Natural killer cell treated with Interleukin-12 subunit alpha and Interleukin-12 subunit beta and Interleukin-15 and Interleukin-18, amount 100 ng/mL, for 72 hours (primary cell): ENCODE measurements at regions not wholly inside any gene's neighbourhood (a gene's known extent, or its start where the extent isn't known, plus 50 kb on each side); places are given as distances from the start of the nearest gene placed in this dataset.
A peak's percentile ranks its signal among the peaks of the same experiment; 100 is the strongest.

Experiments
- ATAC-seq, 2 donors: fragments of 150-1000 bp; cut with Tn5 transposase in 1 of 2; sonication (Bioruptor Pico), chemical (Tn5 transposase) in 1 of 2; 2 replicates each; pipeline ENCODE4 v1.10.0; 2021
- DNase-seq: peaks from one replicate; pipeline ENCODE4 v3.0.0; 2022; ENCODE audit warnings: low spot score
- H3K27ac Mint-ChIP-seq, 2 donors: 1 replicate in 1 of 2; 2 replicates in 1 of 2; pipeline ENCODE4 v1.8.0; 2022; ENCODE audit warnings: mixed read lengths in 2 of 2, mild to moderate bottlenecking in 1 of 2, moderate library complexity in 1 of 2
- H3K27me3 Mint-ChIP-seq, 2 donors: 1 replicate in 1 of 2; 2 replicates in 1 of 2; pipeline ENCODE4 v1.8.0; 2022; ENCODE audit warnings: mixed read lengths in 2 of 2
- H3K36me3 Mint-ChIP-seq: one replicate; pipeline ENCODE4 v1.8.0; 2022; ENCODE audit warnings: mixed read lengths
- H3K4me1 Mint-ChIP-seq, 2 donors: 1 replicate in 1 of 2; 2 replicates in 1 of 2; pipeline ENCODE4 v1.8.0; 2022; ENCODE audit warnings: low read depth in 2 of 2, mixed read lengths in 2 of 2, mild to moderate bottlenecking in 1 of 2
- H3K4me3 Mint-ChIP-seq: one replicate; pipeline ENCODE4 v1.8.0; 2022; ENCODE audit warnings: mixed read lengths
- H3K9me3 Mint-ChIP-seq: 2 replicates; pipeline ENCODE4 v1.8.0; 2022; ENCODE audit warnings: mixed read lengths

GRCh38 chr22:47279746-47280145 is 517.3 kb downstream of the TBC1D22A start:
- Mint-ChIP-seq H3K9me3 (no peaks in the 10 kb centered on the region), H3K4me3 (no peak overlapping the region), H3K4me1 (no peaks in the 10 kb centered on the region), H3K27ac (no peak overlapping the region), H3K36me3 (no peaks in the 10 kb centered on the region), H3K27me3 (peaks cover 6 to 12% of the 10 kb centered on the region in 2 donors)
- ATAC-seq (no peak), DNase-seq (no peak)

- Mint-ChIP-seq H3K4me1 (no peaks in the 10 kb centered on the region), H3K9me3 (no peaks in the 10 kb centered on the region), H3K36me3 (no peaks in the 10 kb centered on the region), H3K4me3 (no peak overlapping the region), H3K27ac (no peak overlapping the region), H3K27me3 (peaks cover 7 to 15% of the 10 kb centered on the region in 2 donors)
- ATAC-seq, result peak in 1 of 2 donors; percentile 41
- DNase-seq, result no peak
Measured at GRCh38 chr22:47279337-47279736, 516.9 kb downstream of the TBC1D22A start.

- Mint-ChIP-seq H3K4me3 (no peak overlapping the region), H3K4me1 (no peaks in the 10 kb centered on the region), H3K27ac (no peak overlapping the region), H3K27me3 (peaks cover 7 to 15% of the 10 kb centered on the region in 2 donors), H3K9me3 (no peaks in the 10 kb centered on the region), H3K36me3 (no peaks in the 10 kb centered on the region)
- ATAC-seq (no peak), DNase-seq (no peak)
Measured at GRCh38 chr22:47278655-47279054, 516.2 kb downstream of the TBC1D22A start.

GRCh38 chr22:47277531-47277930 is 515.1 kb downstream of the TBC1D22A start:
- H3K36me3 Mint-ChIP-seq, result no peaks in the 10 kb centered on the region
- no peak for ATAC-seq
- H3K4me1 Mint-ChIP-seq, result no peaks in the 10 kb centered on the region
- H3K4me3 Mint-ChIP-seq, result no peak overlapping the region
- no peak for DNase-seq
- no peak overlapping the region for H3K27ac Mint-ChIP-seq
- no peaks in the 10 kb centered on the region for H3K9me3 Mint-ChIP-seq
- peaks cover 7 to 15% of the 10 kb centered on the region in 2 donors for H3K27me3 Mint-ChIP-seq

- ATAC-seq (no peak), DNase-seq (no peak)
- peaks cover 7 to 15% of the 10 kb centered on the region in 2 donors for H3K27me3 Mint-ChIP-seq
- no peak overlapping the region for H3K27ac Mint-ChIP-seq
- H3K9me3 Mint-ChIP-seq, result no peaks in the 10 kb centered on the region
- no peaks in the 10 kb centered on the region for H3K4me1 Mint-ChIP-seq
- no peak overlapping the region for H3K4me3 Mint-ChIP-seq
- no peaks in the 10 kb centered on the region for H3K36me3 Mint-ChIP-seq
Measured at GRCh38 chr22:47276991-47277390, 514.5 kb downstream of the TBC1D22A start.

- Mint-ChIP-seq H3K27me3 (peaks cover 7 to 15% of the 10 kb centered on the region in 2 donors), H3K9me3 (no peaks in the 10 kb centered on the region), H3K4me3 (no peak overlapping the region), H3K36me3 (no peaks in the 10 kb centered on the region), H3K27ac (no peak overlapping the region), H3K4me1 (no peaks in the 10 kb centered on the region)
- no peak for DNase-seq
- no peak for ATAC-seq
Measured at GRCh38 chr22:47276450-47276820, 514.0 kb downstream of the TBC1D22A start.

GRCh38 chr22:47275605-47276449 is 513.4 kb downstream of the TBC1D22A start:
- Mint-ChIP-seq H3K27ac (no peak overlapping the region), H3K36me3 (no peaks in the 10 kb centered on the region), H3K4me1 (no peaks in the 10 kb centered on the region), H3K4me3 (no peak overlapping the region), H3K9me3 (no peaks in the 10 kb centered on the region), H3K27me3 (peaks cover 7 to 15% of the 10 kb centered on the region in 2 donors)
- DNase-seq (no peak), ATAC-seq (no peak)

GRCh38 chr22:47274196-47274595 is 511.7 kb downstream of the TBC1D22A start:
- no peak overlapping the region for H3K4me3 Mint-ChIP-seq
- peaks cover 13 to 17% of the 10 kb centered on the region in 2 donors for H3K27me3 Mint-ChIP-seq
- H3K9me3 Mint-ChIP-seq, result no peaks in the 10 kb centered on the region
- H3K4me1 Mint-ChIP-seq, result no peaks in the 10 kb centered on the region
- ATAC-seq (peak in 1 of 2 donors; percentile 17), DNase-seq (no peak)
- no peak overlapping the region for H3K27ac Mint-ChIP-seq
- no peaks in the 10 kb centered on the region for H3K36me3 Mint-ChIP-seq

- Mint-ChIP-seq H3K9me3 (no peaks in the 10 kb centered on the region), H3K4me3 (no peak overlapping the region), H3K27ac (no peak overlapping the region), H3K36me3 (no peaks in the 10 kb centered on the region), H3K27me3 (peaks cover 7 to 13% of the 10 kb centered on the region in 2 donors), H3K4me1 (no peaks in the 10 kb centered on the region)
- DNase-seq (no peak), ATAC-seq (no peak)
Measured at GRCh38 chr22:47270463-47271135, 508.1 kb downstream of the TBC1D22A start.

GRCh38 chr22:47269516-47270088 is 507.2 kb downstream of the TBC1D22A start:
- Mint-ChIP-seq H3K4me3 (no peak overlapping the region), H3K27ac (no peak overlapping the region), H3K36me3 (no peaks in the 10 kb centered on the region), H3K4me1 (no peaks in the 10 kb centered on the region), H3K27me3 (peaks cover 4 to 7% of the 10 kb centered on the region in 2 donors), H3K9me3 (no peaks in the 10 kb centered on the region)
- ATAC-seq (no peak), DNase-seq (no peak)

- no peaks in the 10 kb centered on the region for H3K9me3 Mint-ChIP-seq
- ATAC-seq (no peak), DNase-seq (no peak)
- H3K27ac Mint-ChIP-seq, result no peak overlapping the region
- H3K36me3 Mint-ChIP-seq, result no peaks in the 10 kb centered on the region
- H3K27me3 Mint-ChIP-seq, result peaks cover 3 to 7% of the 10 kb centered on the region in 2 donors
- H3K4me1 Mint-ChIP-seq, result no peaks in the 10 kb centered on the region
- no peak overlapping the region for H3K4me3 Mint-ChIP-seq
Measured at GRCh38 chr22:47267513-47268282, 505.2 kb downstream of the TBC1D22A start.

- H3K4me1 Mint-ChIP-seq, result no peaks in the 10 kb centered on the region
- H3K36me3 Mint-ChIP-seq, result no peaks in the 10 kb centered on the region
- no peak overlapping the region for H3K4me3 Mint-ChIP-seq
- peaks cover 4 to 7% of the 10 kb centered on the region in 2 donors for H3K27me3 Mint-ChIP-seq
- no peak overlapping the region for H3K27ac Mint-ChIP-seq
- ATAC-seq, result no peak
- DNase-seq, result no peak
- H3K9me3 Mint-ChIP-seq, result no peaks in the 10 kb centered on the region
Measured at GRCh38 chr22:47266329-47266728, 503.9 kb downstream of the TBC1D22A start.

GRCh38 chr22:47260551-47260950 is 498.1 kb downstream of the TBC1D22A start:
- Mint-ChIP-seq H3K36me3 (no peaks in the 10 kb centered on the region), H3K4me1 (no peaks in the 10 kb centered on the region), H3K9me3 (no peaks in the 10 kb centered on the region), H3K27ac (no peak overlapping the region), H3K4me3 (no peak overlapping the region), H3K27me3 (peaks cover 16 to 27% of the 10 kb centered on the region in 2 donors)
- ATAC-seq (no peak), DNase-seq (no peak)
